Suprapubic skin (tissue), 3 donors: ENCODE measurements at regions not wholly inside any gene's neighbourhood (a gene's known extent, or its start where the extent isn't known, plus 50 kb on each side); places are given as distances from the start of the nearest gene placed in this dataset.

Experiments used
- CTCF ChIP-seq, 2 donors: fragments of 200-600 bp in 1 of 2; fragments of 450-650 bp in 1 of 2; sonication (generic) in 1 of 2; IDR thresholded peaks; one replicate each; pipeline ENCODE4 v1.5.1; 2016 to 2019; ENCODE audit warnings: antibody characterized with exemption in 2 of 2, mild to moderate bottlenecking in 1 of 2, moderate library complexity in 1 of 2
- POLR2A ChIP-seq, 2 donors: fragments of 450-650 bp; IDR thresholded peaks; one replicate each; pipeline ENCODE4 v1.6.1; 2017; ENCODE audit warnings: antibody characterized with exemption in 2 of 2, mild to moderate bottlenecking in 2 of 2, moderate library complexity in 2 of 2

GRCh38 chr2:173657996-173658717 is 303.5 kb downstream of the CDCA7 start:
- no peak for TF ChIP-seq POLR2A (IDR thresholded peaks at IDR 0.05)
- TF ChIP-seq CTCF (IDR thresholded peaks at IDR 0.05): no peak
